ENCODE measurements at regions not wholly inside any gene's neighbourhood (a gene's known extent, or its start where the extent isn't known, plus 50 kb on each side); places are given as distances from the start of the nearest gene placed in this dataset.

DNA sequence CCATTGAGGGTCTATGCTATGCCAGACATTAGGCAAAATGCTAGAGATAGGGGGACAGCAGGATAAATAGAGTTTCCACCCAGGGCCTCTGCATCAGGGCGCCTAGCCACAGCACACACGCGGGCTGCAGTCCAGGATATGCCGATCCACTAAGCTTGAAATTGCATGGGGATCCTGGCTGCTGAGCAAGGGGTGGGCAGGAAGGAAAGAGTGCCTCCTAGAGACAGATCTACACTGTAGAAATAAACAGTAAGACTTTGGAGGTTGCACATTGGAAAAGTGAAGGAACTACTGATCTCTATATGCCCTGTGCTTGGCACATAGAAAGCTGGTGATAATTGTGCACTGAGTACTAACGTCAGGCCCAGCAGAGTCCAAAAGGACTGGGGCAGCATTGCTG, 411.1 kb downstream of the PRDM2 start:
- DNase-seq (ENCODE audit: low read depth in 1 of 2, low spot score in 1 of 2): no peak
- ChIA-PET POLR2A (no interaction called here), CTCF (interaction anchor here (0.7 to 1.1 kb wide), 2 partner anchors 400 to 917 kb away, joined by 3 read pairs; no protein-coding TSS in a partner anchor)

DNA sequence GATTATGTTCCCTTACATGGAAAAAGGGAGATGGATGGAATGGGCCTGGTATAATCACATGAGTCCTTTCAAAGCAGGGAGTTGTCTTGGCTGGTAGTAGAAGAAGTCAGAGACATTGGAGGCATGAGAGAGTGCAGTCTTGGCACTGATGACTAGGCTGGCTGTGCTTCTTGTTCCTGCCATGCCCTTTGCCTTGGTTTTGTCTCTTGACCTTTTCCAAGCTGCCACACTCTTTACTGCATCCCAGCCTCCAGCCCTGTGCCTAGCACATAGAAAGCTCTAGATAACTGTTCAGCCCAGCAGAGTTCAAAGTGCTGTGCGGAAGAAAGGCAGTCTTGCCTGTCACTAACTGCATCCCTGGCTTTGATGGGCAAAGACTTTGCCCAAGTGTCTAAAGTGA, 412.6 kb downstream of the PRDM2 start:
- Histone ChIP-seq H3K4me2 (no peak overlapping the region), H3K4me1 (no peaks in the 10 kb centered on the region), H3K27ac (no peak overlapping the region), H3K9me3 (no peaks in the 10 kb centered on the region), H3K4me3 (no peak overlapping the region)
- 9% methylated on average over 1 of the region's 1 CpG for WGBS (ENCODE audit: missing lambda C conversion rate)
- no peak for TF ChIP-seq ZNF302 (CRISPR knock-in tag; IDR thresholded peaks at IDR 0.05)
- no peak for TF ChIP-seq MAFK (IDR thresholded peaks at IDR 0.05; ENCODE audit: partially characterized antibody)
- TF ChIP-seq SREBF2 (IDR thresholded peaks at IDR 0.05): no peak
- TF ChIP-seq FOSL2 (IDR thresholded peaks at IDR 0.05): no peak
- TF ChIP-seq FOSL2 (CRISPR knock-in tag; IDR thresholded peaks at IDR 0.05): no peak
- no peak for TF ChIP-seq CHD4 (IDR thresholded peaks at IDR 0.05; ENCODE audit: borderline replicate concordance)
- TF ChIP-seq EHMT2 (IDR thresholded peaks at IDR 0.05; ENCODE audit: low read depth): no peak
- TF ChIP-seq ZFP36 (IDR thresholded peaks at IDR 0.05; ENCODE audit: borderline replicate concordance, partially characterized antibody): no peak
- TF ChIP-seq TFCP2L1 (CRISPR knock-in tag; IDR thresholded peaks at IDR 0.05): no peak
- no peak for TF ChIP-seq FOSB (CRISPR knock-in tag; IDR thresholded peaks at IDR 0.05)
- TF ChIP-seq RAD21 (conservative IDR thresholded peaks at IDR 0.05 in 1 of 2, IDR thresholded peaks at IDR 0.05 in 1 of 2): no peak
- TF ChIP-seq POLR2AphosphoS2 (conservative IDR thresholded peaks at IDR 0.05; ENCODE audit: low read length): no peak
- TF ChIP-seq HDAC2 (IDR thresholded peaks at IDR 0.05): no peak
- TF ChIP-seq, protein P1, sequence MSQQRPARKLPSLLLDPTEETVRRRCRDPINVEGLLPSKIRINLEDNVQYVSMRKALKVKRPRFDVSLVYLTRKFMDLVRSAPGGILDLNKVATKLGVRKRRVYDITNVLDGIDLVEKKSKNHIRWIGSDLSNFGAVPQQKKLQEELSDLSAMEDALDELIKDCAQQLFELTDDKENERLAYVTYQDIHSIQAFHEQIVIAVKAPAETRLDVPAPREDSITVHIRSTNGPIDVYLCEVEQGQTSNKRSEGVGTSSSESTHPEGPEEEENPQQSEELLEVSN (IDR thresholded peaks at IDR 0.05; ENCODE audit: borderline replicate concordance, low read depth): no peak
- no peak for TF ChIP-seq POLR2A (IDR thresholded peaks at IDR 0.05; ENCODE audit: low read length)
- TF ChIP-seq RARB (CRISPR knock-in tag; IDR thresholded peaks at IDR 0.05): no peak
- FAIRE-seq: no peak
- DNase-seq (ENCODE audit: low read depth in 1 of 2, low spot score in 1 of 2): no peak
- POLR2A ChIA-PET: no interaction called here
- no peak for ATAC-seq
- CTCF ChIA-PET: no interaction called here

More for the DNA sequence above, 411.1 kb downstream of the PRDM2 start:
- Histone ChIP-seq H3K27ac (no peak overlapping the region), H3K4me2 (no peak overlapping the region), H3K9me3 (no peaks in the 10 kb centered on the region), H3K4me3 (no peak overlapping the region), H3K4me1 (no peaks in the 10 kb centered on the region)
- TF ChIP-seq, protein P1 (IDR thresholded peaks at IDR 0.05; ENCODE audit: borderline replicate concordance, low read depth): no peak
- TF ChIP-seq HDAC2 (IDR thresholded peaks at IDR 0.05): no peak
- TF ChIP-seq, protein P2, sequence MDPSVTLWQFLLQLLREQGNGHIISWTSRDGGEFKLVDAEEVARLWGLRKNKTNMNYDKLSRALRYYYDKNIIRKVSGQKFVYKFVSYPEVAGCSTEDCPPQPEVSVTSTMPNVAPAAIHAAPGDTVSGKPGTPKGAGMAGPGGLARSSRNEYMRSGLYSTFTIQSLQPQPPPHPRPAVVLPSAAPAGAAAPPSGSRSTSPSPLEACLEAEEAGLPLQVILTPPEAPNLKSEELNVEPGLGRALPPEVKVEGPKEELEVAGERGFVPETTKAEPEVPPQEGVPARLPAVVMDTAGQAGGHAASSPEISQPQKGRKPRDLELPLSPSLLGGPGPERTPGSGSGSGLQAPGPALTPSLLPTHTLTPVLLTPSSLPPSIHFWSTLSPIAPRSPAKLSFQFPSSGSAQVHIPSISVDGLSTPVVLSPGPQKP (IDR thresholded peaks at IDR 0.05; ENCODE audit: low read depth, low read length): no peak
- no peak for TF ChIP-seq MYC (IDR thresholded peaks at IDR 0.05; ENCODE audit: borderline replicate concordance, low read length)
- no peak for TF ChIP-seq NR3C1 (IDR thresholded peaks at IDR 0.05)
- TF ChIP-seq JUN (IDR thresholded peaks at IDR 0.05): no peak
- no peak for TF ChIP-seq GATA3 (IDR thresholded peaks at IDR 0.05; ENCODE audit: borderline replicate concordance)
- TF ChIP-seq ZSCAN20 (CRISPR knock-in tag; IDR thresholded peaks at IDR 0.05): no peak
- TF ChIP-seq ZFP36 (IDR thresholded peaks at IDR 0.05; ENCODE audit: borderline replicate concordance, partially characterized antibody): no peak
- TF ChIP-seq, protein P3, sequence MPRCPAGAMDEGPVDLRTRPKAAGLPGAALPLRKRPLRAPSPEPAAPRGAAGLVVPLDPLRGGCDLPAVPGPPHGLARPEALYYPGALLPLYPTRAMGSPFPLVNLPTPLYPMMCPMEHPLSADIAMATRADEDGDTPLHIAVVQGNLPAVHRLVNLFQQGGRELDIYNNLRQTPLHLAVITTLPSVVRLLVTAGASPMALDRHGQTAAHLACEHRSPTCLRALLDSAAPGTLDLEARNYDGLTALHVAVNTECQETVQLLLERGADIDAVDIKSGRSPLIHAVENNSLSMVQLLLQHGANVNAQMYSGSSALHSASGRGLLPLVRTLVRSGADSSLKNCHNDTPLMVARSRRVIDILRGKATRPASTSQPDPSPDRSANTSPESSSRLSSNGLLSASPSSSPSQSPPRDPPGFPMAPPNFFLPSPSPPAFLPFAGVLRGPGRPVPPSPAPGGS (IDR thresholded peaks at IDR 0.05): no peak
- TF ChIP-seq PHF8 (IDR thresholded peaks at IDR 0.05; ENCODE audit: borderline replicate concordance, low read depth): no peak
- TF ChIP-seq HOXB13 (CRISPR knock-in tag; IDR thresholded peaks at IDR 0.05; ENCODE audit: low read depth): no peak
- 10% methylated on average over 2 of the region's 5 CpGs for WGBS (ENCODE audit: missing lambda C conversion rate)
- ATAC-seq (no peak), FAIRE-seq (no peak)
